K562 (cell line): ENCODE measurements at regions not wholly inside any gene's neighbourhood (a gene's known extent, or its start where the extent isn't known, plus 50 kb on each side); places are given as distances from the start of the nearest gene placed in this dataset.

Source experiments
- ARID2 ChIP-seq: fragments of 450-650 bp; IDR thresholded peaks from 2 replicates; pipeline ENCODE4 v1.6.1; 2017; ENCODE audit warnings: antibody characterized with exemption, mild to moderate bottlenecking
- BDP1 ChIP-seq: IDR thresholded peaks from 3 replicates; pipeline ENCODE4 v1.6.1; 2011; ENCODE audit not compliant: insufficient read length, insufficient read depth
- CHD7 ChIP-seq: fragments of 200-600 bp; sonication (generic); IDR thresholded peaks from one replicate; pipeline ENCODE4 v1.6.1; 2012; ENCODE audit warnings: mild to moderate bottlenecking, low read depth, low read length, inconsistent platforms
- COPS2 ChIP-seq: fragments of 450-650 bp; conservative IDR thresholded peaks from 2 replicates; pipeline ENCODE4 v1.6.1; 2016; ENCODE audit warnings: mild to moderate bottlenecking, moderate library complexity
- CREB3L1 ChIP-seq: fragments of 450-650 bp; IDR thresholded peaks from 2 replicates; pipeline ENCODE4 v1.6.1; 2014; ENCODE audit warnings: low read depth, mild to moderate bottlenecking, moderate library complexity, borderline replicate concordance
- CREBBP ChIP-seq: IDR thresholded peaks from one replicate; pipeline ENCODE4 v1.6.1; 2012; ENCODE audit warnings: low read depth, mild to moderate bottlenecking, control low read depth, inconsistent platforms, low read length
- GABPA ChIP-seq: fragments of 200-800 bp; sonication (Bioruptor generic); conservative IDR thresholded peaks from 2 replicates; pipeline ENCODE4 v1.6.1; 2016; ENCODE audit warnings: low read depth, missing genetic modification characterization, missing compliant biosample characterization
- KDM1A ChIP-seq, 2 experiments: fragments of 450-650 bp; IDR thresholded peaks; 2 replicates each; pipeline ENCODE4 v1.6.1; 2016; ENCODE audit warnings: mild to moderate bottlenecking in 2 of 2
- MCM2 ChIP-seq: fragments of 450-650 bp; IDR thresholded peaks from 2 replicates; pipeline ENCODE4 v1.6.1; 2017; ENCODE audit warnings: low read depth, mild to moderate bottlenecking
- MITF ChIP-seq: IDR thresholded peaks from 2 replicates; pipeline ENCODE4 v1.6.1; 2014; ENCODE audit warnings: antibody characterized with exemption
- NR2F6 ChIP-seq: fragments of 450-650 bp; formaldehyde crosslinking; IDR thresholded peaks from 2 replicates; pipeline ENCODE4 v1.4.0; 2020; ENCODE audit warnings: mild to moderate bottlenecking
- RBM34 ChIP-seq: fragments of 200-400 bp; formaldehyde crosslinking; IDR thresholded peaks from 2 replicates; pipeline ENCODE4 v1.6.1; 2018; ENCODE audit warnings: low read length, borderline replicate concordance; ENCODE audit not compliant: insufficient read depth
- SMARCC2 ChIP-seq: fragments of 450-650 bp; IDR thresholded peaks from 2 replicates; pipeline ENCODE4 v1.6.1; 2017; ENCODE audit warnings: antibody characterized with exemption, moderate library complexity, mild to moderate bottlenecking, low read depth
- SRF ChIP-seq, 2 experiments: fragments of 250-450, 450-650 bp in 1 of 2; sonication (Bioruptor Pico) in 1 of 2; sonication (generic) in 1 of 2; formaldehyde crosslinking; IDR thresholded peaks; 2 replicates each; pipeline versions ENCODE4 v1.5.0 to v1.5.1; 2020 to 2022; ENCODE audit warnings: mild to moderate bottlenecking in 1 of 2, missing genetic modification reagents in 1 of 2

GRCh38 chr14:73785834-73786635, 65.6 kb upstream of the PTGR2 start (continued):
- TF ChIP-seq MITF, result no peak
- no peak for TF ChIP-seq NR2F6
- no peak for TF ChIP-seq COPS2
- TF ChIP-seq ARID2, result no peak
- no peak for TF ChIP-seq BDP1
- TF ChIP-seq KDM1A (IDR thresholded peaks at IDR 0.05), result no peak
- no peak for TF ChIP-seq CREBBP
- no peak for TF ChIP-seq RBM34
- no peak for TF ChIP-seq MCM2
- no peak for TF ChIP-seq SRF (CRISPR knock-in tag; IDR thresholded peaks at IDR 0.05)
- TF ChIP-seq SMARCC2, result peak; percentile 18; the same call in 1 of the 2 replicates
- TF ChIP-seq CHD7, result no peak
- TF ChIP-seq CREB3L1, result peak; percentile 69
- TF ChIP-seq GABPA (tag), result peak; percentile 56; the same call in 1 of the 2 replicates
